ENCODE measurements at regions not wholly inside any gene's neighbourhood (a gene's known extent, or its start where the extent isn't known, plus 50 kb on each side); places are given as distances from the start of the nearest gene placed in this dataset.

GRCh38 chr11:45423036-45423435, 136.9 kb upstream of the SYT13 start:
- dilution Hi-C loops (cut with HindIII; ENCODE audit: low sequenced_read_pairs, unreplicated experiment) = no loop called here
- Histone ChIP-seq H3K56ac (ENCODE audit: extremely low read depth, insufficient read depth, low read length) (no peak overlapping the region), H2AK9ac (replicated peaks; ENCODE audit: low read depth, low read length, poor library complexity) (no peak overlapping the region), H3K27me3 (ENCODE audit: control insufficient read depth, insufficient read depth, low read length) (peaks cover 2% of the 10 kb centered on the region; the same call in 1 of the 2 replicates), H3K4ac (ENCODE audit: low read depth, low read length) (no peak overlapping the region), H3K27ac (ENCODE audit: insufficient read depth, low read length) (no peak overlapping the region), H3K4me3 (ENCODE audit: insufficient read depth, low read depth, low read length) (no peak overlapping the region), H3K9me1 (ENCODE audit: insufficient read depth, low read length) (no peaks in the 10 kb centered on the region), H4K20me1 (ENCODE audit: insufficient read depth, low read length) (no peaks in the 10 kb centered on the region), H2AFZ (replicated peaks; ENCODE audit: low read length, poor library complexity) (no peak overlapping the region), H2BK20ac (ENCODE audit: low read depth, low read length) (no peak overlapping the region), H3K4me2 (ENCODE audit: low read depth, low read length) (no peak overlapping the region), H3K18ac (ENCODE audit: low read depth, low read length) (no peak overlapping the region), H3K9me3 (ENCODE audit: control insufficient read depth, insufficient read depth, low read length) (no peaks in the 10 kb centered on the region), H3K4me1 (ENCODE audit: control insufficient read depth, insufficient read depth, low read length) (no peaks in the 10 kb centered on the region), H2BK120ac (ENCODE audit: low read depth, low read length) (no peak overlapping the region), H4K91ac (ENCODE audit: insufficient read depth, low read depth, low read length) (no peak overlapping the region), H4K8ac (ENCODE audit: low read depth in 2 of 2, low read length in 2 of 2) (no peak overlapping the region), H2AK5ac (ENCODE audit: low read depth, low read length) (no peak overlapping the region), H2BK15ac (ENCODE audit: low read depth, low read length) (no peak overlapping the region), H4K5ac (ENCODE audit: low read depth, low read length) (no peak overlapping the region), H2BK5ac (ENCODE audit: low read depth, low read length, poor library complexity, severe bottlenecking) (no peak overlapping the region), H3K14ac (replicated peaks; ENCODE audit: low read depth, low read length) (no peak overlapping the region), H3K79me1 (ENCODE audit: low read depth in 1 of 2, low read length in 2 of 2) (no peaks in the 10 kb centered on the region), H3K36me3 (ENCODE audit: control insufficient read depth, insufficient read depth, low read length) (no peaks in the 10 kb centered on the region), H3K9ac (ENCODE audit: low read depth, low read length) (no peak overlapping the region), H3K23ac (ENCODE audit: low read depth, low read length) (no peak overlapping the region)
- WGBS, 2 experiments (ENCODE audit: extremely low coverage in 2 of 2, insufficient read length in 1 of 2) = 36% methylated on average over 6 of the region's 6 CpGs; no CpG with 5 or more reads in 1 of the 2 experiments
- ATAC-seq (ENCODE audit: low read depth) = no peak
- CTCF ChIA-PET = no interaction called here
- no peak for DNase-seq
- POLR2A ChIA-PET (ENCODE audit: unreplicated experiment) = no interaction called here
- in situ Hi-C loops (cut with MboI; ENCODE audit: low sequenced_read_pairs) = no loop called here
- TF ChIP-seq BHLHE40 (IDR thresholded peaks at IDR 0.05; ENCODE audit: low read depth, low read length) = no peak
- no peak for TF ChIP-seq NFE2L2 (IDR thresholded peaks at IDR 0.05; ENCODE audit: low read depth, low read length)
- TF ChIP-seq MXI1 (IDR thresholded peaks at IDR 0.05; ENCODE audit: borderline replicate concordance, low read depth, low read length) = no peak
- no peak for TF ChIP-seq USF2 (IDR thresholded peaks at IDR 0.05; ENCODE audit: low read depth, low read length)
- TF ChIP-seq RCOR1 (IDR thresholded peaks at IDR 0.05; ENCODE audit: insufficient replicate concordance, low read length) = no peak
- TF ChIP-seq MAZ (IDR thresholded peaks at IDR 0.05; ENCODE audit: borderline replicate concordance, low read depth, low read length) = no peak
- no peak for TF ChIP-seq POLR2A (IDR thresholded peaks at IDR 0.05; ENCODE audit: low read depth, low read length)
- no peak for TF ChIP-seq CHD1 (IDR thresholded peaks at IDR 0.05; ENCODE audit: low read depth, low read length)
- TF ChIP-seq ELK1 (IDR thresholded peaks at IDR 0.05; ENCODE audit: borderline replicate concordance, low read depth, low read length) = no peak
- no peak for TF ChIP-seq RAD21 (IDR thresholded peaks at IDR 0.05; ENCODE audit: low read length)
- no peak for TF ChIP-seq CTCF (conservative IDR thresholded peaks at IDR 0.05; ENCODE audit: low read depth, low read length)
- TF ChIP-seq CEBPB (IDR thresholded peaks at IDR 0.05; ENCODE audit: low read depth, low read length) = no peak
- TF ChIP-seq SMC3 (IDR thresholded peaks at IDR 0.05; ENCODE audit: low read depth, low read length) = no peak
- no peak for TF ChIP-seq RFX5 (IDR thresholded peaks at IDR 0.05; ENCODE audit: low read depth, low read length)
- no peak for TF ChIP-seq FOS (IDR thresholded peaks at IDR 0.05; ENCODE audit: low read depth, low read length)
- no peak for TF ChIP-seq MAFK (IDR thresholded peaks at IDR 0.05; ENCODE audit: low read depth, low read length)
- BruUV-seq (replicated peaks) = no TSS peak
- intact Hi-C loops (cut with micrococcal nuclease) = no loop called here

All from IMR-90 (cell line).